HG02884 (cell line): ENCODE measurements at regions not wholly inside any gene's neighbourhood (a gene's known extent, or its start where the extent isn't known, plus 50 kb on each side); places are given as distances from the start of the nearest gene placed in this dataset.
"Not testable (repeated sequence)": the region's sequence is repeated elsewhere in the genome, so short reads cannot be mapped to it uniquely, and the experiment has no call there.

Experiments used
- ATAC-seq: cut with Tn5 transposase; IDR thresholded peaks from one replicate; pipeline ENCODE4 v1.9.1; 2021; ENCODE audit warnings: mild to moderate bottlenecking, moderate library complexity; ENCODE audit not compliant: unreplicated experiment

DNA sequence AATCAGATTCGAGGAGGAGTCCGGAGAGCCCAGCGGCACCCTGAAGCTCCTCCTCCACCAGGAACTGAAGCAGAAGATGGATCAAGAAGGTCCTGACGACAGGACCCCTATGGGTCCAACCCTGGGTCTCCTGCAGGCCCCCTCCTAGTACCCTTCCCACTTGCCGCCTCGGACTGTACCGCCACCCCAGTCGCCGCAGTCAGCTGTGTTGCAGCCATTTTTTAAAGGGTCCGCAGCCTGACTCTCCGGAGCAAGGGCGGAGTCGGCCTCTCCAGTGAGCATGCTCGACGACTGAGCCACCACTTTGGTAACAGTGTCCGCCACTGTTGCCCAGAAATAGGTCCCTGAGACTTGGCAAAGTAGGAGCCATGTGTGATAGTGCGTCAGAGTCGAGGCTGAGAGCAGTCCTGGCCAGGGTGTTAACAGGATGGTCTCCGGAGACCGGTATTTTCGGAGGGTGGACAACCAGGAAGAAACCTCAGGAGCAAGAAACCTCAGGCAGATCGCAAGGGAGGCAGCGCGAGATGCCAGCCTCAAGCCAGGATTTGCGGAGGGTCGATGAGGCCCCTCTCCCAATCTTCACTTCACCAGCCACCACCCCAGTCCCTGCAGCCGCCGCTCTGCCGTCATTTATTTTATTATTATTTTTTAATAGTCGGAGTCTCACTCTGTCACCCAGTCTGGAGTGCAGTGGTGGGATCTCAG lies 294.6 kb upstream of the ZNF337 start:
- ATAC-seq: no peak

- not testable (repeated sequence) for ATAC-seq
Measured at GRCh38 chr20:25989686-25990085, 293.0 kb upstream of the ZNF337 start.

DNA sequence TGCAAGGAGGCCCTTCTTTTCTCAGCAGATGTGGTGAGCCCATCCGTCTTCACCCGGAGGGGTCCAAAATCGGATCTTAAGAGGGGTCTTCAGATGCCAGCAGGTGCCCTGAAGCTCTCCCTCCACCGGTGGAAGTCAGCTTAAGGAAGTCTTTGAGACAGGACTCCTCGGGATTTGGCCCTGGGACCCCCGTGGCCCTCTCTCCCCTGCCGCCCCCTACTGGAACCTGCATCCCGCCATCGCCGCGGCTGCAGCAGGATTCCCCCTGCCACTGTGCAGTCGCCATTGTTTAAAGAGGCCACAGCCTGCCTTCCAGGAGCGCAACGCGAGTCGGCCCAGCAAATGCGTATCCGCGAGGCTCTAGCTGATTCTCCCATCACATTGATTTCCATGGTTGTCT lies 292.5 kb upstream of the ZNF337 start:
- no peak for ATAC-seq

GRCh38 chr20:25987928-25988560 lies 291.4 kb upstream of the ZNF337 start:
- not testable (repeated sequence) for ATAC-seq

GRCh38 chr20:25987073-25987927 lies 290.6 kb upstream of the ZNF337 start:
- peak; percentile 75 for ATAC-seq

- no peak for ATAC-seq
Measured at GRCh38 chr20:25985597-25985996, 288.9 kb upstream of the ZNF337 start.

DNA sequence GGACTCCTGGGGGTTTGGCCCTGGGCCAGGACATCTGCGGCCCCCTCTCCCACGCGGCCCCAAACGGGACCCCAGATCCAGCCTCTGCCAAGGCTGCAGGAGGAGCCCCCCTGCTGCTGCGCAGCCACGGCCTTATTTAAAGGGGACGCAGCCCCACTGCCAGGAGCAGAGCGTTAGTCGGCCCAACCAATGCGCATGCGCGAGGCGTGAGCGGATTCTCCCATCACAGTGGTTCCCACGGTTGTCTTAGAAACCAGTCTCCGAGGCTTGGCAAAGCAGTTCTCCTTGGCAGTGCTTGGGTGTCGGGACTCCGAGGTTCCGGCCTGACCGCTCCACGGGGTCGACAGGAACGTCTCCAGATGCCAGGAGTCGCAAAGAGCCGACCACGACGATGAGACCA lies 288.3 kb upstream of the ZNF337 start:
- ATAC-seq: no peak

GRCh38 chr20:25982701-25983100 lies 286.0 kb upstream of the ZNF337 start:
- not testable (repeated sequence) for ATAC-seq

DNA sequence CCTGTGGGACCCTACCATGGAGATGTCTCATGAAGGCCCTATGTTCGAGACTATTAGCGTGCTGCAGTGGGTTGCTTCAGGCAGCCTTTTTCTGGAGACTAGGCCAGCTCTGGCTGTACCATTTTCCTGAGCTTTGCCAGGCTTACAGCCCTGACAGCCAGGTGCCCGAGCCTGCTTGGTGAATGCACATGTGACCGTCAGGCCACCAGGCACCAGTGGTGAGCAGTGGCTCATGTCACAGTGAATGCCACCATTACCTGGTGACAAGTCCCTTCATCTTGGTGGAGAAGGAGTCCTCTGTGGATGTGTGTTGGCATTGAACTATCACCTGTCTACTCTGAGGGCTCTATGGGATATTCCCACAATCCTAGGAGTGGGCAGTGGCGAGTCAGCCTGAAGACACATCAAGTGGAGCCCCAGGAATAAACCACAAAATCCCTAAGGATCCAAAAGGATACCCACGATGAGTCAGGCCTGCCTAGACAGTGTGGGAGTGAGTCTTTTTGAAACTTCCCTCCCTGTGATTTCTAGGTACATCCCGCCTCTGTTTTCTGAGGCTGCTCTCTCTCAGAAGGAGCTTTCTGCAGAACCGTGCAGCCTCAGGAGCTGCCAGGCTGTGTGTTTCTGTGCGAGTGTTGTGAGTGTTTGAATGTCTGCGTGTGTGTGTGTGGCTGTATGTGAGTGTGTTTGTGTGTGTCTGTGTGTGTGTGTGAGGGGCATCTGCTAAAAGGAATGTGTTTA lies 282.0 kb upstream of the ZNF337 start:
- not testable (repeated sequence) for ATAC-seq

GRCh38 chr20:25975816-25976215 lies 279.2 kb upstream of the ZNF337 start:
- not testable (repeated sequence) for ATAC-seq

- ATAC-seq: not testable (repeated sequence)
Measured at GRCh38 chr20:25965203-25965602, 268.6 kb upstream of the ZNF337 start.

DNA sequence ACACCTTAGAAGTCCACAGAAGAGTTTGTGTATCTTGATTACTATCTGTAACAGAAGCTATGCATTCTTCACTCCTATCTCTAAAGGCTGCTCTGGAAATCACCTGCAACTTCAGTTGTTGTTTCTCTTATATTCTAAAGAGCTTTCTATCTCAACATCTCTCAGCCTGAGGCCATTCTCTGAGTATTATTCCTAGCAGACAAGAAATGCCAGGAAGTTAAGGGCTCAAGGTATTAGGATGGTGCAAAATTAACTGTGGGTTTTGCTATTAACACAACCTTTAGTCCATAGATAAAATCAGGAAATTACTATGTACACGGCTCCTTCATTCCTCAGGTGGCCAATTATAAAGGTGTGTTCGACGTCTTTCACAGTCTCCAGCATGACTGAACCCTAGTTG lies 257.2 kb upstream of the ZNF337 start:
- not testable (repeated sequence) for ATAC-seq

- ATAC-seq: not testable (repeated sequence)
Measured at GRCh38 chr20:25935230-25935629, 238.6 kb upstream of the ZNF337 start.

DNA sequence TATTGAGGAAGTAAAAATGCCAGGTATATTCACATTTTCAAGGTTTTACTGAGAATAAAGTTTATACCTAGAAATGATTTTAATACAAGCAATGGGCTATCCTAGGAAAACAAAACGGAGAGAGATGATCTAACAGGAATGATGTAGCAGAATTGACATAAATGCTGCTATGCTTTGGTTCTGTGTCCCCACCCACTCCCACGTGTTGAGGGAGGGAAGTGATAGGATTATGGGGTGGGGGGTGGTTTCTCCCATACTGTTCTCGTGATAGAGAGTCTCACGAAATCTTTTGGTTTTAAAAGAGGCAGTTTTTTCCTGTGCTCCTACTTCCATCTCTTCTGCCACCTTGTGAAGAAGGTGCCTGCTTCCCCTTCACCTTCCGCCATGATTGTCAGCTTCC lies 236.2 kb upstream of the ZNF337 start:
- ATAC-seq: not testable (repeated sequence)

- ATAC-seq: not testable (repeated sequence)
Measured at GRCh38 chr20:25932170-25932569, 235.5 kb upstream of the ZNF337 start.

DNA sequence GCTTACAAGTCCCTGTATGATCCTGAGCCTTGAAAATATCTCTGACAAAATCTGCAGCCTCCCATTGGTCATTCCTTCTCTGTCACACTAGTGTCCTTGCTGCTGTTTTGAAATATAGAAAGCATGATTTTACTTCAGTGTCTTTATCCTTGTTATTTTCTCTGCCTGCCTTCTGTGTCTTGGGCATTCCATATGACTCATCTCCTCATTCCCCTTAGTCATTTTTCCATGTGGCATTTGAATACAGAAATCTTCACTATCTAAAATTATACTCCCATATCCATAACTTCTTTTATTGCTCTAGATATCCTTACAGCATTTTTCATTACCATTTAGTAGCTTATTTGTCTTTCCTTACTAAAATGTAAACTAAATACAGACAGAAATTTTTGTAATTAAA lies 205.7 kb upstream of the ZNF337 start:
- not testable (repeated sequence) for ATAC-seq

- ATAC-seq: not testable (repeated sequence)
Measured at GRCh38 chr20:25898663-25899062, 202.0 kb upstream of the ZNF337 start.

GRCh38 chr20:25879096-25879495 lies 182.4 kb upstream of the ZNF337 start:
- ATAC-seq: not testable (repeated sequence)

GRCh38 chr20:25868650-25868979 lies 172.0 kb upstream of the ZNF337 start:
- ATAC-seq: not testable (repeated sequence)

DNA sequence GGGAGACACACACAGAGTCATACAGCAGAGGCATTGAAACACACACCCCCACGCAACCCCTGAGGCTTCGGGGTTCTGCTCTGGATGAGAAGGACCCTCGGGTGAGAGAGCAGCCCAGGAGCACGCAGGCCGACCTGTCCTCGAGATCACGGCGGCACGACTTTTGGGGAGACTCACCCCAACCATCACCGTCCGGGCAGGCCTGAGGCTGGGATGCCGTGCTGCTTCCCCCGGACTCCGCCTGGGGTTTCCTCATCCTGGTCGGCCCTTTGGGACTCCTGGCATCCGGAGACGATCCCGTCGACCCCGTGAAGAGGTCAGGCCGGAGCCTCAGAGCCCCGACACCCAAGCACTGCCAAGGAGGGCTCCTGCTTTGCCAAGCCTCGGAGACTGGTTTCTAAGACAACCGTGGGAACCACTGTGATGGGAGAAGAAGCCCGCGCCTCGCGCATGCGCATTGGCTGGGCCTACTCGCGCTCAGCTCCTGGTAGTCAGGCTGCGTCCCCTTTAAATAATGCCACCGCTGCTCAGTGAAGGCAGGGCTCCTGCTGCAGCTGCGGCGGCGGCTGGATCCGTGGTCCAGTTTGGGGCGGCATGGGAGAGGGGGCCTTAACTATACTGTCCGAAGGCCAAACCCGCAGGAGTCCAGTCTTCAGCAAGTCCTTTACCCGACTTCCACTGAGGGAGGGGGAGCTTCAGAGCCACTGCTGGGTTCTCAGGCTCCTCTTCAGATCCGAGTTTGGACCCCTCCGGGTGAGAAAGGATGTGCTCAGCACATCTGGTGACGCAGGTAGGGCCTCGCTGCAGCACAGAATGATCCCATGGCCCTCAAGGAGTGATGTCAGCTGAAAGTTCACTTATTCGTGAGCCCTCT lies 171.4 kb upstream of the ZNF337 start:
- peak; percentile 82 for ATAC-seq
